ENCODE measurements at regions not wholly inside any gene's neighbourhood (a gene's known extent, or its start where the extent isn't known, plus 50 kb on each side); places are given as distances from the start of the nearest gene placed in this dataset.

- TF ChIP-seq TSHZ2 (CRISPR knock-in tag; IDR thresholded peaks at IDR 0.05): no peak
- TF ChIP-seq PATZ1 (CRISPR knock-in tag; IDR thresholded peaks at IDR 0.05; ENCODE audit: borderline replicate concordance): no peak
- TF ChIP-seq CREB5 (CRISPR knock-in tag; IDR thresholded peaks at IDR 0.05; ENCODE audit: low read depth): no peak
- no peak for TF ChIP-seq CSRNP3 (CRISPR knock-in tag; IDR thresholded peaks at IDR 0.05)
- no peak for TF ChIP-seq GLIS3 (CRISPR knock-in tag; IDR thresholded peaks at IDR 0.05)
- no peak for TF ChIP-seq PPARA (CRISPR knock-in tag; IDR thresholded peaks at IDR 0.05; ENCODE audit: borderline replicate concordance)
- TF ChIP-seq ZFP3 (CRISPR knock-in tag; IDR thresholded peaks at IDR 0.05): no peak
- no peak for TF ChIP-seq ZC3H10 (CRISPR knock-in tag; IDR thresholded peaks at IDR 0.05)
- no peak for TF ChIP-seq SNAI2 (CRISPR knock-in tag; IDR thresholded peaks at IDR 0.05)
- no peak for TF ChIP-seq ESRRG (CRISPR knock-in tag; IDR thresholded peaks at IDR 0.05)
- TF ChIP-seq RARB (CRISPR knock-in tag; IDR thresholded peaks at IDR 0.05): no peak
Observed at GRCh38 chr12:63029676-63030075, 94.7 kb upstream of the PPM1H start.

Measured in SK-N-SH treated with all-trans-retinoic acid at 6 μM for 48 hours (cell line).